Stomach (tissue), 4 donors: ENCODE measurements at regions not wholly inside any gene's neighbourhood (a gene's known extent, or its start where the extent isn't known, plus 50 kb on each side); places are given as distances from the start of the nearest gene placed in this dataset.

Experiments used
- POLR2A ChIP-seq, 4 donors: fragments of 450-650 bp; IDR thresholded peaks; one replicate each; pipeline ENCODE4 v1.6.1; 2016; ENCODE audit warnings: antibody characterized with exemption in 4 of 4, control low read depth in 2 of 4, mild to moderate bottlenecking in 1 of 4, moderate library complexity in 1 of 4
- TF ChIP-seq, protein P1 (sequence below), 7 experiments: fragments of 450-650 bp in 4 of 7; fragments of 200-600 bp in 3 of 7; sonication (generic) in 3 of 7; IDR thresholded peaks; one replicate each; pipeline ENCODE4 v1.5.1; 2016 to 2019; ENCODE audit warnings: antibody characterized with exemption in 7 of 7, control low read depth in 2 of 7, mild to moderate bottlenecking in 1 of 7

DNA sequence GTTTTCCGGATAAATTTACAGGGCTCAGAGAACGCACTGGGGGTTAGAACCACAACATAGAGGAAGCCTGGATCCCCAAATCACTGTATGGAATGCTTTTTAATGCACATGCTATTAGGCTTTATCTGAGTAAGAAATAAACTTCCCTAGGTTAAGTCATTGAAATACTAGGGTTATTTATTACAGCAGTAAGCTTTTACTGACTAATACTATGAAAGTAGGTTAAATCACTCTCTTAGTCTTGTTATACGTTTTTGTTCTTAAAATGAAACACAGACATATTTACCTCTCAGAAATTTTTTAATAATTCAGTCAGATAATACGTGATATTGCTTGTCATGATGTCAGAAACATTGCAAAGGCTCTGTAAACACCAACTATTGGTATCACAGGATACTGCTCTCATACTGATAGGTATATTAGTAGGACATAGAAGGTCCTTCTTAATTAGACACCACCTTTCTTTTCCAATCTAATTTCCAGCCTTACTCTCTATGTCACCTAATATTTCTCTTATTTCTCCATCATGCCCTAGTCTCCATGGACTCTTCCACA, 162.7 kb upstream of the NYAP2 start:
- TF ChIP-seq, protein P1, sequence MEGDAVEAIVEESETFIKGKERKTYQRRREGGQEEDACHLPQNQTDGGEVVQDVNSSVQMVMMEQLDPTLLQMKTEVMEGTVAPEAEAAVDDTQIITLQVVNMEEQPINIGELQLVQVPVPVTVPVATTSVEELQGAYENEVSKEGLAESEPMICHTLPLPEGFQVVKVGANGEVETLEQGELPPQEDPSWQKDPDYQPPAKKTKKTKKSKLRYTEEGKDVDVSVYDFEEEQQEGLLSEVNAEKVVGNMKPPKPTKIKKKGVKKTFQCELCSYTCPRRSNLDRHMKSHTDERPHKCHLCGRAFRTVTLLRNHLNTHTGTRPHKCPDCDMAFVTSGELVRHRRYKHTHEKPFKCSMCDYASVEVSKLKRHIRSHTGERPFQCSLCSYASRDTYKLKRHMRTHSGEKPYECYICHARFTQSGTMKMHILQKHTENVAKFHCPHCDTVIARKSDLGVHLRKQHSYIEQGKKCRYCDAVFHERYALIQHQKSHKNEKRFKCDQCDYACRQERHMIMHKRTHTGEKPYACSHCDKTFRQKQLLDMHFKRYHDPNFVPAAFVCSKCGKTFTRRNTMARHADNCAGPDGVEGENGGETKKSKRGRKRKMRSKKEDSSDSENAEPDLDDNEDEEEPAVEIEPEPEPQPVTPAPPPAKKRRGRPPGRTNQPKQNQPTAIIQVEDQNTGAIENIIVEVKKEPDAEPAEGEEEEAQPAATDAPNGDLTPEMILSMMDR (IDR thresholded peaks at IDR 0.05): no peak
- TF ChIP-seq POLR2A (IDR thresholded peaks at IDR 0.05): no peak
